Head of caudate nucleus (tissue), 42 donors: ENCODE measurements at regions not wholly inside any gene's neighbourhood (a gene's known extent, or its start where the extent isn't known, plus 50 kb on each side); places are given as distances from the start of the nearest gene placed in this dataset.

ENCODE experiments used
- DNase-seq, 42 donors: peaks; one replicate each; pipeline versions ENCODE4 v3.0.0 to v3.0.0-alpha.2; 2020 to 2021; ENCODE audit warnings: mixed read lengths in 7 of 42
- intact Hi-C: fragments of 100-400 bp; cut with DNase I; formaldehyde crosslinking; loops from one replicate; pipeline ENCODE4 v1.15.0; 2022

DNA sequence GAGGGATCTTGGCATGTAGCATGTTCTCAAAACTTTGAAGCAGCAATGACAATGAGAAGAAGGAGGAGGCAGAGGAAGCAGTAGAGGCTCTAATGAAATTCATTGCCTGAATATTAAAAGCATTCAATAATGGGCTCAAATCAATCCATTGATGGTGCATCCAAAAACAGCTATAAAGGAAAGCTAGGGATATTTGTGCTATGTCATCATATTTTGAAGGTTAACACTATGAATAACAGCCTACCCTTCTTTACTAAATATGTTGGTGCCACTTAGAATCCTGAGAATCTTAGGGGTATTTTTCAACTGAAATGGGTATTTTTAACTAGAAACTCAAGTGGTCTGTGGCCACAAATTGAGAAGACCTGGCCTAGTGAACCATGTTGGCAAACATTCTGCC lies 153.7 kb downstream of the SETD4 start:
- no peak for DNase-seq
- intact Hi-C loops: no loop called here

DNA sequence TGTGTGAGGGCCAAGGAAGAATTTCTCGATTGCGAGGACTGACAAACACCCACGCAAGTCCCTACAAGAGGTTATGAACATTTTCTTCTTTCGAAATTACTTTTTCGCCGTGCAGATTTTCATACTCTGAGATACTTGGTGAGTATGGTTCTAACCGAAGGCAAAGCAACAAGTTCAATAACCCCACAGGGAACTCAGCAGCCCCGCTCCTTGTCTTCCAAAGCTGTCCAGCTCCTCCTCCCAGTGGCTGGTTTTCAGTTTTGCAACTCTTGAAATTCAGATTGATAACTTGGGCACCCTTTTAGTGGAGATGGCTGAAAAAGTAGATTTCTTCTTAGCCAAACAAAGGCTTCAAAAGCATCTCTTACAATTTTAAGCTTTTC lies 154.4 kb downstream of the SETD4 start:
- no peak for DNase-seq
- intact Hi-C loops: no loop called here

DNA sequence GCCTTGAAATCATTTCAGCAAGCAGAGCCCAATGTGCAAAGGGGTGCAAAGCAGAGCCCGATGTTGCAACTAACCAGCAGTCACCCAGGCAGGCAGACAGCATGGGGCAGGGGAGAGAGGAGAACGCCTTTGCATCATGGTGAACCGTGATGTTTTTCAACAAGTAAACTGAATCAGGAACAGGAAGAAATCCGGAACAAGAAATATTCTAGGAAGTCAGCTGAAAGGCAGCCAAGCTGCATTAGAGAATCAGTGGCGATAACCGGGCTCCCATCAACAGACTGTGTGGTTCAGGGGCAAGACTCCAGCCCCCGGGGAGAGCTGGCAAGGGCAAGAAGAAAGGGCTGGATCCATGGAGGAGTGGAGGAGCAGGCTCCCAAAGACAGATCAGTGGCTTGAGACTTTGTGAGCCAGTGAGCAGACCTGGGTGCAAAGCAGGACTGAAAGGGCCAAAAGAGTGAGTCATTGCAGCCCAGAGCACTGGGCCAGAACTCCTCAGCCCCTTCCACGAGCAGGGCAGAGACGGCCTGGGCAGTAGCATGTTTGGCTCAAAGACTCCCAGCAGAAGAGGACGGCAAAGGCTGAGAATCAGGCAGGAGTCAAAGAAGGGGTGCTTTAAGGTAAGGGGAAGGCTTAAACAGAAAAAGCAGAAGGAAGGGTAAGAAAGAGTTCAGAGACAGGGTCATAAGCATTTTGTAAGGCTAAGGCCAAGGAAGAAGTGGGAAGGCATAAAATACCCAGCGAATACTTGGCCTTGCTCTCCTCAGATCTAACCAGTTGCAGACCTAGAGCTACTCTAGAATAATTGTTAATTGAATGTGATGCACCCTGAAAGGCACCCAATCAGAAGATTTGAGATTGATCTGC lies 155.0 kb downstream of the SETD4 start:
- intact Hi-C loops: no loop called here
- peak in 8 of 42 donors; percentile 5 to 38 (median 18) for DNase-seq

DNA sequence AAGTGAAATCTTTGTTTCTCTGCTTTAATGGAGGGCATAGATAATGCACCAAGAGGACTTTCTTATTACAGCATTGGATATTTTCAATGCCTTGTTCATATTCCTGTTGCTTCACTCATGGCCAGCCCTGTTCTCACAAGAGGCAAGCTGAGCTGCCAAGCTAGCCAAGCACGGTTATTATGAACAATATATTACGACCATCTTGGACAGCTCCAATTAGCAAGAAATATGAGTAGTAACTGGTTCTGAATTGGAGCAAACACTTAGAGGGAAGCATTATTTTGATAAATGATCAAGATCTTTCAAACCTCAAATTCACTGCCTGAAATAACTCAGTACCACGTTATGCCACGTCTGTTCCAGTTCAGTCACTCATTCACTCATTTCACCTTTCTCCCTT lies 159.8 kb downstream of the SETD4 start:
- no peak for DNase-seq
- intact Hi-C loops: no loop called here

DNA sequence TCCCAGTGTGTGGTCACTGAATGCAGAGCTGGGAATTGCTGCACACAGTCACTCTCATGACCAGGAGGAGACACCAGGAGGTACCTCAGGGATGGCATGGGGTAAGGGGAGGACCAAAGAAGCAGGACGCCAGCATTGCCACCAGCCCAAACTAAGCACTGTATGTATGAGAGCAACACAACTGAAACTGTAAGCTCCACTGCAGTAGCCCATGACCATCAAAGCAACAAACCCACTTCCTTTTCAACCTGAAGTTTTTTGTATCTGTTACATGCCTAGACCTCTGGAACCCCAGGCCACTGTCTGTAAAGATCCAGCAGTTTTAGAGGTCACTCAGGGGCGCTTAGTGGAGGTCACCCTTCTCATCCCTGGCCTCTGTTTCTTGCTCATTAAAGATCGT lies 164.3 kb downstream of the SETD4 start:
- intact Hi-C loops: no loop called here
- no peak for DNase-seq

DNA sequence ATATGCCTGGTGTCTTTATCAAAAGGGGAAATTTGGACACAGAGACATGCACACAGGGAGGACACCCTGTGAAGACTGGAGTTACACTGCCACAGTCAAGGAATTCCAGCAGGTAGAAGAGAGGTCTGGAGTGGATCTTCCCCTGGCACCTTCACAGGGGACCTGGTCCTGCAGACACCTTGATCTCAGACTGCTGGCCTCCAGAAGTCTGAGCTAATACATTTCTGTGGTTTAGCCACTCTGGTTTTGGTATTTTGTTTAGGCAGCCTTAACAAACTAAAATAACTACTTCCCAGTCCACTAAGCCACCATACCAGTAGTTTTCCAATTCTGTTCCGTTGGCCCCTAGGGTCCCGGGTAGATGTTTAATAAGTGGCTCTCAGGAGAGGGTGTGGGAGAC lies 164.7 kb downstream of the SETD4 start:
- intact Hi-C loops: no loop called here
- DNase-seq: no peak

DNA sequence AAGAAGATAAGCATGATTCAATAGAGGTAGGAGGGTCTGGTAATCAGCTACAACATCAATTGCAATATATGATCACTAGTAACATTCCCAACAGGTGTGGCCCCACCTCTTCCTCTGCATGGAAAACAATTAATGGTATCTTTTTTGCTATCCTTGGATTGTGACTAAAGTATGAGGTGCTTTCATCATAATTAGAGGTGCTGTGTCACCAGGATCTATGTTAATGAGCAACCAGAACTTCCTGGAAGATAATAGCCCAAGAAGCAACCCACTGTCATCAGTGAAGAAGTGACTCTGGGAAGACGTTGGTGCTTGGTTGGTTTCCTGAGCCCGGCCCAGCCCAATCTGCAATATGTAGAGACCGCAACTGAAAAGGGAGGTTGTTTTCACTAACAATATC lies 167.2 kb downstream of the SETD4 start:
- intact Hi-C loops: no loop called here
- DNase-seq: no peak

DNA sequence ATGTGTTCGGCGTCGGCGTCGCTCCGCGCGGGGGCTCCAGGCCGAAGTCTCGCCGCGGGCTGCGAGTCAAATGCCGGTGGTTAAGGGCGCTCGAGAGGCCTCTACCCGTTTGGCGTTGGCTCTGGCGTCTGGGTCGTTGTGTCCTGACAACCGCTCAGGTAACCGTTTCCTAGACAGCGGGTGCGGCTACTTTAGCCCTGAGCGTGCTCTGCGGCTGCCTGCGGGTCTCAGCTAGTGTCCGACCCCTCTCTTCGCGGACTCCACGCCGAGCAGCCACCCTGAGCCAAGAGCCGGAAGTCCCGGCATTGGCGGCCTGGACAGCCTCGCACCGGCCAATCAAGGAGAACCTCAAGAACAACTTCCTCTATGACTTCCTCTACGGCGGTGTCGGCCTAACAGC lies 173.4 kb downstream of the SETD4 start:
- DNase-seq: no peak
- intact Hi-C loops: no loop called here

DNA sequence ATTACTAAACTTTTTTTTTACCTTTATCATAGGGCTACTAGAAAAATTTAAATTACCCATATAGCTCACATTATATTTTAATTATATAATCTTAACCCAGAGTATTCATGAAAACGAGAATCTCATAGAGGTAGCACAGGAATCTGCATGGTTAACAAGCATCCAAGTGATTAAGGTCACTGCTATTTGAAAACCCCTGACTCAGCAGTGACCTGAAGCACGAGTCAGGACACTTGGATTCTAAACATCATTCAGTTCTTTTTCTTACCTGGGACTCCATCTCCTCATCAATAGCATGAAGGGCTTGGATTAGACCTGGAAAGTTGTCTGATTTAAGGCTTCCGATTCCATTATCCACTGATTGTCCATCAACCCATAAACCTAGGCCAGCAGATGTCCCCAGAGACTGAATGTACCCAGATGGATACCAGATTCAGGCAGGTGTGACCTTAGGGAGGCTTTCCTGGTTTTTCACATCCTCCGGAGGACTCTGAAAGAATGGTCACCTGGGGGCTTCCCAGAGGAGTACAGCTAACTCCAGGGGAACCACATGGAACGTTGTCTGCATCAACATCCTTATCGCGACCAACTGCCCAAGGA lies 174.3 kb downstream of the SETD4 start:
- no peak for DNase-seq
- intact Hi-C loops: no loop called here

DNA sequence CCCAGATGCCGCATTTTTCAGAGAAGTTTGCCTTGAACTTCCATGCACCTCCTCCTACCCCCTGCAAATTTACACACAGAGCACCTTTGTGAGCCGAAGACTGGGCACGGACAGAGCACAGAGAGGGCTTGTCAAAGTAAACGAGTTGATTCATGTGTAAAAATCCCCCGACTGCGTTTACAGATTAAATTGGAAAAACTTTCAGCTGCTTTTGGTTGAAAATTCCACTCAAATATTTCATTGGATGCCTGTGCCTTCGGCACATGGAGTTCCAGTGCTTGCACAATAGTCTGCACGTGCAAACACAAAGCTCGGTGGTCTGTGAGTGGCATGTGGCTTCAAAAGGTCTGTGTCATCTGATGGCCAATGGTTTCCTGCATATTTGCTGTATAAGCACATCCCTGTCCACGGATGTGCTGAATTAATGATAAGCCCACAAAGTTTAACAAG lies 177.5 kb downstream of the SETD4 start:
- intact Hi-C loops: no loop called here
- no peak for DNase-seq

DNA sequence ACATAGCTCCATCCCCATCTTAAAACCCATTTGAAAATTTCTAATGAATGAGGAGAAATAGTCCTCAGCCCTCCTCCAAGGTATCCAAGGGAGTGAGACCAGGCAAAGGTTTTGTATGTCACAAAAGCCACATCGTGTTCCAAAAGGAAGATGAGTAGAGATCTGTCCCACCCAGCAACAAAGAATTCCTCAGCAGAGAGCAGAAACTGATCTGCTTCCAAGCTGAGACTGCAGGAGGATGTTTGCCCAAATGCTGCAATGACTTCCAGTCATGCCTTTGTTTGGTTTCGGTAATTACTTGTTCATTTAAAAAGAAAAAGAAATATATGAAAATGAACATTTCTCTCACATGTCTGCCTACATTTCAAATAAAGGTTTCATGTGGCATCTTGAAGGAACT lies 186.9 kb downstream of the SETD4 start:
- intact Hi-C loops: no loop called here
- DNase-seq: no peak

DNA sequence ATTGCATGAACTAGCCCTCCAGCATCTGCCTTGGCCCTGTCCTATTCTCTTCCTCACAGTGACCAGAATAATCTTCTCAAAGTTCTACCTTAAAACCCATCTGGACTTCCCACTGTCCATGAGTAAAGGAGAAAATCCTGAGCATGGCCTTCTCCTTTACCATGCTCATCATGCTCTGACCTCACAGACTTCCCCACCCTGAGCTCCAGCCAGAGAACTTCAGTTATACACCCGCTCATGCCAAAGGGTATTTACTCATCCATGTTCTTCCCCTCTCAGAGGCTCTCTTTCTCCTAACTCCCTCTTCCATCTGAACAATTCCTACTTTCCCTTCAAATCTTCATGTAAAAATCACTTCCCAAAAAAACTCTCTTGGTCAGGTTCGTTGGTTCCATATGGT lies 188.4 kb downstream of the SETD4 start:
- no peak for DNase-seq
- intact Hi-C loops: no loop called here

DNA sequence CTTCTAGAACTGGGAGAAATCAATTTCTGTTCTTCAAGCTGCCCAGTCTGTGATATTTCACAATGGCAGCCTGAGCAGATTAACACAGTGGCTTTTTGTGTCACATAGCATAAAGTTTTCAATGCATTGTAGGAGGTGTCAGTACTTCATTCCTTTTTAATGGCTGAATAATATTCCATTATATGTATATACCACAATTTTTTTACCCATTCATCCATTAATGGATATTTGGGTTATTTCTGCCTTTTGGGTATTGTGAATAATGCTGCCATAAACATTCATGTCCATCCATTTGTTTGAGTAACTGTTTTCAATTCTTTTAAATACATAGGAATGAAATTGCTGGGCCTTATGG lies 191.5 kb downstream of the SETD4 start:
- DNase-seq: no peak
- intact Hi-C loops: no loop called here

DNA sequence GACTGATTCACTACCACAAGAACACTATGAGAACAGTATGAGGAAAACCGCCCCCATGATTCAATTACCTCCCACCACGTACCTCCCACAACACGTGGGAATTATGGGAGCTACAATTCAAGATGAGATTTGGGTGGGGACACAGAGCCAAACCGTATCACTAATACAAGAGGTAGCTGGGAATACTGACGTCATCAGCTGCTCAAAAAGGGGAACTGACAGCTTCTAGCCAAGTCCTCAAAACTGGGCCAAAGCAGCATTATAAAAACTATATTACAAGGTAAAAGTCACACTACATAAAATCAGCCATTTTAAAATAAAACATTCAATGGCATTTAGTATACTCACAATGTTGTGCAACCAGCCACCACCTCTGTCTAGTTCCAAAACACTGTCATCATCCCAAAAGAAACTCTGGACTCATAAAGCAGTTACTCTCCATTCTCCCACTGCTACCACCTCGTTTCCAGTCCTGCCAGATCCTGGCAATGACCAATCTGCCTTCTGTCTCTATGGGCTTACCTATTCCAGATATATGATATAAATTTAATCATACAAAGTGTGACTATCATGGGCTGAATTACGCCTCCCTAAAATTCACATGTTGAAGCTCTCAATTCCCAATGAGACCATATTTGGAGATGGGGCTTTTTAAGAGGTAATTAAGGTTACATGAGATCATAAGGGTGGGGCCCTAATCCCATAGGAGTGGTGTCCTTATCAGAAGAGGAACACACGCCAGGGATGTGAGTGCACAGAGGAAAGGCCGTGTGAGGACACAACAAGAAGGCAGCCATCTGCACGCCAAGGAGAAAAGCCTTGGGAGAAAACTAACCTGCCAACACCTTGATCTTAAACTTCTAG lies 192.1 kb downstream of the SETD4 start:
- DNase-seq: no peak
- intact Hi-C loops: no loop called here

DNA sequence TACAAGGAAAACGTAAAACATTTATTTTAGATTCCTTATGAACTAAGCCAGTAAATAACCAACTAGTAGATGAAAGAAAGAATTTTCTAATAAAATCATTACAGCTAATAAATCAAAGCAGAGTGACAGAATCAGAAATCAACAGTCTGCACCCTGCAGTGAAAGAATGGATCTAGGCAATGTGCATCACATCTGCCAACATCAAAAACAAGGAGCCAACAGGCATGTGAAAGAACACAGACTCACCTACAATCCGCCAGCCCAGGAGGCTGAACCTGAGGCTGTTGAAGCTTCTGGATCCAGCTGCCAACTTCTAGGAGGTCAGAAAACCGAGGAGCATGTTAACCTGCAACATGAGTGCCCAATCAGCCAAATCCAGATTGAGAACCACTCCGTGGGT lies 196.3 kb downstream of the SETD4 start:
- DNase-seq: peak in 1 of 42 donors; percentile 9
- intact Hi-C loops: no loop called here

DNA sequence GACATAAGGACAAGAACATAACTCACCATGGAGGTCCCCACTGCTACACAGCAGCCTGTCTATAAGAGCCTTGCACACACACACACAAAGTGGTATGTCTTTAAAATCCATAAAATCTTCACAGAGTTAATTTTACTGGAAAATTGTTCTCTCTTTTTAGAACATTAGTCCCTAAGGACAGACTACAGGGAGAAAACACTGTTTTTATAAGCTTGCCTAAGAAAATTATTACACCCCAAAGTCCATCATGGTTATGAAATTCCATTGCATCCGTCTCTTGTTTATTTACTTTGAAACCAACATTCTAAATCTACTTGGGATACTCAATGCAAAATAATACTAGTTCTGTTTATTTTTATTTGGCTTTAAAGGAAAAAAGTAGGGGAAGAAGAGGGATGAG lies 197.4 kb downstream of the SETD4 start:
- intact Hi-C loops: no loop called here
- no peak for DNase-seq

DNA sequence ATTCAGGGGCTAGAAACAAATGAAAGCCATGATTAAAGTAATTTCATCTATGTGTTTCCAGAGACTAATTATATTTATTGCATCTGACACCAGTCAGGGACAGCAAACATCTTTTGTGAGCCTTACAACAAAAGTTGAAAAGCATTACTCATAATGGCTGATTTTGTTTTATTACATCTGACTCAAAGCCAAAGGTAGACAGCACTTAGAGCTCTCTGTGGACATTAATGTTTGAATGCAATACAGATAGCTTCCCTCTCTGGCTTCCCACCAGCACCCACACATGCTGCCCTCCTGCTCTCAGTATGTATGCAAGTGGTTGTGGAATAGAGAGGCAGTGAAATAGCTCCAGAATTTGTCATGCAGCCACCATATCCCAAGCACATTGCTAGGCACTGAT lies 198.7 kb downstream of the SETD4 start:
- DNase-seq: no peak
- intact Hi-C loops: no loop called here

DNA sequence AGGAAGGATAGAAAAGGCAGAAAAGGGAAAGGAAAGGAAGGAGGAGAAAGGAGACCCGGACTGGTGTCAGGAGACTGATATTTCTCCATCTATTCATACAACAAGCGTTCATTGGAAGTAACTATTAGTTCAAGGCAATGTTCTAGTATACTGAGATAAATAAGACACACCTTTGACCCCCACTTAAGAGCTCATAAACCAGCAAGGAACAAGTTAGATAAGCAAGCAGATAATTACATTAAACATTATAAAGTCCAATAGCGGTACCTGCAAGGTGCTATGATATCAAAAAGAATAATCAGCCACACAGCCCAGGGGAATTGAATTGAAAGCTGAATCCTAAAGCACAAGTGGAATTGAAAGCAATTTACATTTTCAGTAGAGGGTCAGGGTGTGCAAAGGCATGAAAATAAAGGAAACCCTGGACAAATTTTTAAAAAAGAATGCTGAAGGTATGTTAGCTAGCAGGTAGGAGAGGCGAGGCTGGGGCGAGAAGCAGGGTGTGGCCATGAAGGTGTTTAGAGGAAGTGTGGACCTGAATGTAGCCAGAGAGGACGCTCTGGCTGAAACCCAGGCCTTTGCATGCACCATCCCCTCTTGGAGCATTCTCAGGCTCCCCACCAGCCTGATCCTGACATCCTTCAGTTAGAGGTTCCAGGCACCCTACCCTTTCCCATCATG lies 200.0 kb downstream of the SETD4 start:
- intact Hi-C loops: no loop called here
- no peak for DNase-seq

DNA sequence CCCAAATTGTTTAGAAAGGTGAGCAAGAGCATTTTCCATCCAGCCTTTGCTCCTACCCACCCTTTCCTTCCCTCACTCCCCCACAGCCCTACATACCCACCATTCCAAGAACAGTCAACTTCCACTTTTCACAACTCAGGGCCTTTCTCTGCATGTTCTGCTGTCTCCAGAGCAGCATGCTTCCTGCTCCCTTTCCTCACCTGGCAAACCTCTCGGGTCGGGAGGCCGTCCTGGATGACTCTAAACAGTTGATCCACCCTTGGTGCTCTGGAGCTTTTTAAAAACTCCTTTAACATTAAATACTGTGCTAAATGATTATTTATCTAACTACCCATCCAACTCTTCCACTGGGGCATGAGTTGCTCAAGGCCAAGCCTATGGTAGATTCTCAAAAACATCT lies 200.6 kb downstream of the SETD4 start:
- DNase-seq: no peak
- intact Hi-C loops: no loop called here

DNA sequence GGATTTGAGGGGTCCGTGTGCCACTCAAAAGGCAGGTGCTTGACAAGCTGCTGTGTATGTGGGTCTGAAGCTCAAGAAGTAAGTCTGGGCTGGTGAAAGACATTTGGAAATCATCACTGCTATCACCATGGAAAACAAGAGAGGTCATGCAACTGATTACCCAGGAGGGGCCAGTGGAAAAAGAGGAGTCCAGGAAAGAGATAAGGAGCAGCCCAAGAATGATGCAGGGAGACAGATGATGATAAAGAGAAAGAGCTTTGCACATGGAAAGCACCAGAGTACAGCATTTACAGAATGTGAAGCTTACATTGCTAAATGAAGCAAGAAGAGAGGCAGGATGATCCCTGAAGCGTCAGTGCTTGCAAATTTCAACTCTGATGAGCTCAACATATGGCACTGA lies 203.2 kb downstream of the SETD4 start:
- no peak for DNase-seq
- intact Hi-C loops: no loop called here
